EH (cell line): ENCODE measurements at regions not wholly inside any gene's neighbourhood (a gene's known extent, or its start where the extent isn't known, plus 50 kb on each side); places are given as distances from the start of the nearest gene placed in this dataset.

Source experiments
- DNase-seq: peaks from one replicate; pipeline ENCODE4 v3.0.0-alpha.2; 2015; ENCODE audit warnings: low read depth

GRCh38 chr18:68623342-68623741 lies 91.6 kb downstream of the TMX3 start:
- peak; percentile 79 for DNase-seq

DNA sequence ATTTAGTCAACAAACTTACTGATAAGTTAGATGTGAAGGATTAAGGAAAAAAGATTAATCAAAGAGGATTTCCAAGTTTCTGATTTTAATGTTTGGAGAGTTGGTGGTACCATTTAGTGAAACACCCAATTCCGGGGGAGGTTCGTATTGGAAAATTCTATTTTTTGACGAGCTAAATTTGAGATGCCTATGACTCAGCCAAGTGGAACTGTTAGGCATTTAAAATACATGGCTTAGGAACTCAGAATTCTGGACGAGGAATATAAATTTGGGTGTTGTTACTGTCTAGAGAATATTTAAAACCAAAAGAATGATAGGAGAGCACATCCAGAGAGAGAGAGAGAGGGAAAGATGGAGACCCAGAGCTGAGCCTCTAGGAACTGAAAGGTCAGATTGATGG lies 103.6 kb downstream of the TMX3 start:
- DNase-seq, result no peak

DNA sequence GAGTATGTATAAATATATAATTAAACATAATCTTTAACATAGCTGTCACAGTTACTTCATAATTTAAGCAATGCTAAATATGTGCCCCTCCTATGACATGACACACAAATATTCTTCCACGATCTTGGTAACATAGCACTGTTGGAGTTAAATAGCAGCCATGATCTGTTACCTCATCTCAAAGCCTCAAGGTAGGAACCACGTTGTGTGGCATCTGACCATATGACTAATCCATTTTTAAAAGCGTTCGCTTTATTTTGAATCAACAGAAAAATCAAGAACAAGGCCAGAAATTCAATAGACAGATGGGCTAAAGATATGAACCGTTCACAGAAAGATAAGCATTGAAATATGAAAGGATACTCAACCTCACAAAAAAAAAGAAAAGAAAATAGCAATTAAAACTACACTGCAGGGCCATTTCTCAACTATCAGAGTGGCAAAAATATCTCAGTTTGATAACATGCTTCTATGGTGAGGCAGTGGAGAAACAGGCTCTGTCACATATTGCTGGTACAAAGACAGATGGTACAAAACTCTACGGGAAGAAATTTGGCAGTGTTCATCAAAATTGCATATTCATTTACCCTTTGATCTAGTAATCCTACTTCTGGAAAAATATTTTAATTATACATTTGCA lies 105.9 kb downstream of the TMX3 start:
- DNase-seq, result no peak

DNA sequence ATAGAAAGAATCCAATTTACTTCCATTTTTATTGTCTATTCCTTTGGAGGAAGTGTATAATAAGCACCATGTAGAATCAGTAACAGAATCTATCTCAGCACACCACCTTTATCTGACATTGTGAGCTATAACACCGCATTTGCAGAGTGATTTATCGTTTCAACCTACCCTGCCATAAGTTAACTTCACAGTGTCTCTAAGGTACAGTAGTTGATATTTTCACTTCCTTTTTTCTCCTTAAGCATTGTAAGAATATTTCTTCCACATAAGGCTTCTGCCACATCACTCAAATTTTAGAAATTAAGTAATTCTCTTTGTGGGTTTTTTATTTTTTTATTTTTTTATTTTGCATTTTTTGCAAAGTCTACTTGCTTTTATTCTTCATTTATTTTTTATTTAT lies 107.1 kb downstream of the TMX3 start:
- no peak for DNase-seq

DNA sequence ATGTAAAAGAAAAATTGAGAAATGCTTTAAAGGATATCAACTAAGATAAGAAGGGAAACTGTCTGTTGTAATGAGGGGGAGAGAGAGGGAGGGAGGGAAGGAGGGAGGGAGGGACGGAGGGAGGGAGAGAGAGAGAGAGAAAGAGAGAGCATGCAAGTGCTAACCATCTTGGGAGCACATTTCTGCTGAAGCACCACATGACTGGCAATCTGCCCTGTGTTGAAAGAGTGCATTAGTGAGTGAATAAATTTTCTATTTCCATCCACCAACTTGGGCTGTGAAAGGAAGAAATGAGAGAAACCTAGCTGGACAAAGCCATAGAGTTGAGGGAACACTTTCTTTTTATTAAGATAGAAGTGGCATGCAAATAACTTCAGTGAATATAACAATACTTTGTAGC lies 110.7 kb downstream of the TMX3 start:
- peak; percentile 27 for DNase-seq

DNA sequence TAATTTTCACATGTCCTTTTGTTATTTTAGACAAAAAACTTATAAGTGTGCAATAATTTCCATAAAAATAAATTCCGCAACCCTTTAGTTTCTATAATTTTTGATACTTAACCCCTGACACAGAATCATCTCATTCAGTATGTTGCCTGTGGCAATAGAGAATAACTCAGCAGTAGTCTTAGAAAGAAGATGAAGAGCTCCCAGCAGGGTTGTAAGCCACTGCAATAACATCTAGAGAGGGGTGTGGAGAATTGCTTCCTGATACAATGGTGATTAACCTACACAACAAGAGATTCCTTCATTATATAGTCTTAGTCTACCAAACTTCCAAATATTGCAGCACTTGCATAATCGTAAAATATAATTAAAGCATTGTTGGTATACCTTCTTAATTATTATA lies 118.9 kb downstream of the TMX3 start:
- DNase-seq, result no peak

DNA sequence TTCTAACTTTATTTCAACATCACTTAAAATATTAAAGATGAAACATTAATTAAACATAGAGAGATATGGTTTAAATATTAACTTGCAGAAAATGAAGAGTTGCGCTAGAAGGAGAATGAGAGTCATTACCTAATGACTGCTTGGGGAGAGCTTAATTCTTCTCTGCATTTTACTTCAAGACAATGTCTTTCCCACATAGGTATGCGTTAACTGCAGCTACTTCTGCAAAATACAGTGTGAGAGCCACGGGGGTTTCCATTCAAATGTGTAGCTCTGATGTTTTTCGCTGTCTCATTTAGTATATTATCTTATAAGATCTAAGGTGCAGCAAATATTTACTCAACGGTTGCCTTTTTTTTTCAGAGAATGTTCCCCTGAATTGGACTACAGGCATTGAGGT lies 126.7 kb downstream of the TMX3 start:
- DNase-seq, result no peak

DNA sequence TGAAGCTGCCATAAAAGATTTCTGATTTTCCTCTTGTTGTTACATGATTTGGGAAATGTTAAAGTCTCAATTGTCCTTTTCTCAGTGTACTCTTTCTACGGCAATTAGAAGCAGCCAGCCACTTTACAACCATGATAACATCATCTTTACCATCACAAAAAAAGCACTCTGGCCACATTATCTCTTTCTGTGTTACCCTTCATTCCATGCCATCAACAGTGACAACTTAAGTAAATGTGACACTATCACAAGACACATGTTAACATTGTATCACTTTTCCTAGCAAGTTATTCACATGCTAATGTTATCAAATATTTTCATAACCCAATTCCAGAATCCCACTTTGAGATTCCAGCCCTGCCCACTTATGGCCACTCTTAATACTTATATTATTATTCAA lies 131.2 kb downstream of the TMX3 start:
- no peak for DNase-seq

DNA sequence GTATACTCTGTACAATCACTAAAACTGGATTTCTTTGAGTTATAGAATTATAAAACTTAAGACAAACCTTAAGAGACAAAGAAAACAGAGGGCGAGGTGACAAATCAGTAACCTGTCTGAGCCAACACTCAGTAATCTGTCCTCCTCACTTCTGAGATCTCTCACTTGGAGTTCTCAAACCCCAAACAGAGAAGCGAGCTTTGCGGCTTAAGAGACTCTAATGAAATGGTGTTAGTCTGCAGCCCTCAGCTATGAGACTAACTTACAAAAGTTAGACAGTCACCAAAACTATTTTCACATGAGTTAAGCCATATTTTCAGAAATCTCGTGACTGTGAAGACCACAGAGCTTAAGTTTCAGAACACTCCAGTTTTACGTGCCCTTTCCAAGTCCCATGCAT lies 140.6 kb downstream of the TMX3 start:
- DNase-seq, result no peak

DNA sequence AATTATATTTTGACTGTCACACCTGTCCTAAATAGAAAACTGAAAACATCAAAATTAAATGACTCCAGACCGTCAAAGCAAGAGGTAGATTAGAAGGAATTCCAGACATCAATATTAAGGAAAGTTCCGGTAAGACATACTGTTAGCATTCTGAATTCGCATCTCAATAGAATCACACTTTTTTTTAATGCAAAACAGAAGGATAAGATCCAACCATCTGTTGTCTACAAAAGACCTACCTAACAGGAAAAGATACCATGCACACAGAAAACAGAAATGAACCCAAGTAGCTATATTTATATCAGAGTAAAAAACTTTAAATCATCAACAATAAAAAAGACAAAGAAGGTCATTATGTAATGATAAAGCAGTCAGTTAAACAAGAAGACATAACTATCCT lies 145.0 kb downstream of the TMX3 start:
- DNase-seq, result no peak

DNA sequence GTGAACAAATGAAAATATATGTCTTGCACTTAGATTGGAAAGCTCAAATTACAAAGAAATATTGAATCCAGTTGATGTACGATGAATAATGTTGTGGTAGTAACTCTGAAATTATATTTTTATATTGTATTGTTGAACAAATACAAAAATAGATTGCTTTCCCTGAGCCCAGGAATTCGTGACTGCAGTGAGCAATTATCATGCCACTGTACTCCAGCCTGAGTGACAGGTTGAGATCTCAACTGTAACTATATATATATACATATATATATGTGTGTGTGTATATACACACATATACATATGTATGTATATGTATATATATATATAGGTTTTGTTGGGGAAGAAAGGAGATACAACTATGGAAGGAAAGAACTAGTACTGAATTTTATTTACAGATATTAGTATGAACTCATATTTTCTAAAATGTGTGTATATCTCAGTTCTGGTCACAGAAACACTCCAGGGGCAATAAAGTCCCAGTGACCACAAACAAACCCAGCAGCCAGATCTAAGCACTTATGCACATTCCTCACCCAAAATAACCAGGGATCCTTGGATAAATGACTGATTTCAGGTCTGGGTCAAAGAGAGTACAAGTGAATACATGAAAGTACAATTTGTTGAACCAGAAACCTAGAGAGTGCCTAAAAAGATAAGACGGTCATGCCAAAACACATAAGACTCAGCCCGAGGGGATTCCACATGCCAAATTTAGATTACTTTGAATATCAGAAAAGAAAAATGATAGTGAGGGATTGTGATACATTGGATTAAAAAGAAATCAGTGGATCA lies 146.3 kb downstream of the TMX3 start:
- DNase-seq, result peak; percentile 40

GRCh38 chr18:68566991-68567390 lies 147.9 kb downstream of the TMX3 start:
- DNase-seq, result no peak

- DNase-seq, result peak; percentile 6
These were observed 149.9 kb downstream of the TMX3 start for GRCh38 chr18:68564961-68565360.

DNA sequence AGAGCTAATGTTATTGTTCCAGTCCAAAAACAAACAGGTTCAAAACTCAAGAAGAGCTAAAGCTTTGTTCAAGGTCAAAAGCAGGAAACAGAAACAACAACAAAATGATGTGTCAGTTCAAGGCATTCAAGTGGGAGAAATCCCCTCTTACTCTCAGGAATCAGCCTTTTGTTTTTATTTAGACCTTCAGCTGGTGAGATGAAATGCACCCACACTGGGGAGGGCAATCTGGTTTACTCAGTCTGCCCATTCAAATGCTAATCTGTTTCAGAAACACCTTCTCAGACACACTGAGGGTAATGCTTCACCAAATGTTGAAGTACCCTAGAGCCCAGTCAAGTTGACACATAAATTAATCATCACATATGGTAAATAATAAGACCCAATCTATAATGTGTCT lies 150.6 kb downstream of the TMX3 start:
- no peak for DNase-seq

GRCh38 chr18:68560128-68560527 lies 154.8 kb downstream of the TMX3 start:
- no peak for DNase-seq

GRCh38 chr18:68557183-68557582 lies 157.7 kb downstream of the TMX3 start:
- no peak for DNase-seq

GRCh38 chr18:68555879-68556301 lies 159.0 kb downstream of the TMX3 start:
- peak; percentile 32 for DNase-seq

GRCh38 chr18:68548904-68549870 lies 165.7 kb downstream of the TMX3 start:
- peak; percentile 88 for DNase-seq

DNA sequence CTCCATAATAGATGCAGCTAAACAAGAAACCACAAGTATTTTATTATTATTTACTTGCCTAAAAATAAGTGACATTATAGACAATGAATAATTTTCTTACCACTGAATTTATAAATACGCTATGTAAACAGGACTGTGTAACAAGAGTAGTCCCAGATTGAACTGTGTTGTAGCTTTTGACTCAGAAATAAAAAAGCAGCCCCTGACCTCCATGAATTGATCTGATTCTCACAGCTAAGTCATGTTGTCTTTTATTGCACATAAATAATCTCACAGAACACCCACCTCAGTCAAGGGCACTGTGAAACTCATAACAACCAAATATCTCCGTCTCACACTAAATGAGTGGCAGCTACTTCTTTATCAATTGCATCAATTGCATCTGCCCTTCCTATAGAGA lies 171.6 kb downstream of the TMX3 start:
- DNase-seq, result no peak

DNA sequence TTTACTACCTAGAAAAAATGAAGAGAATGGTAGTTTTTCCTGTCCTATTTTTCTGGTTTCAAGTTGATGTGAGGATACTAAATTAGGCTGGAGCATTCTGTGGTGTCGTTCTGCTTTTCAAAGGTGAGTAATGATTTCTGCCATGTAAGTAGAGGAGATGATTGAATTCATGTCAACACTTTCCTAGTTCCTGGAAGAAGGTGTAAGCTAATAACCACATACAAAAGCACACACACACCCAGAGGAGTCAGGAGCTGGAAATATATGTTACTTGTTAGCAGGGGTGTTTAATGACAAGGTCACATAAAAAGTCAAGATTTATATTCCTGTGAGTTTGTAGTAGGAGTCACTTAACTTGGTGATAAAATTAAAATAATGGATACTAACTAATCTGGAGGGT lies 172.1 kb downstream of the TMX3 start:
- DNase-seq, result no peak

DNA sequence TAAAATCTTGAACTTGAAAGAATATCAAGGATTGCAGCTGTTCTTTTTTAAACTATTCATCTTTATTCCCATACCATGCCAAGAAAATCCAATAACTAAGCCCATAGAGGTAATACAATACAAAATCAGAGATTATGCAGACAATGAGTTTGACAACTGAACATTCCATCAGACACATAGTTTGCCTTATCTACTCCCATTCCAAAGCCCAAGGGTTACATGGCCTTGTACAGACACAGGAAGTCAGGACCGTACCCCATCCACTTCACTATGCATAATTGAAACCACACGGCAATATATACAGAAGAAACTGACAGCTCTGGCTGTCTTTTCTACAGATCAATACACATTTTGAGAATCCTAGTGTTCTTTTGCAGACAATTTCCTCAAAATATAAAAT lies 181.3 kb downstream of the TMX3 start:
- peak; percentile 34 for DNase-seq

DNA sequence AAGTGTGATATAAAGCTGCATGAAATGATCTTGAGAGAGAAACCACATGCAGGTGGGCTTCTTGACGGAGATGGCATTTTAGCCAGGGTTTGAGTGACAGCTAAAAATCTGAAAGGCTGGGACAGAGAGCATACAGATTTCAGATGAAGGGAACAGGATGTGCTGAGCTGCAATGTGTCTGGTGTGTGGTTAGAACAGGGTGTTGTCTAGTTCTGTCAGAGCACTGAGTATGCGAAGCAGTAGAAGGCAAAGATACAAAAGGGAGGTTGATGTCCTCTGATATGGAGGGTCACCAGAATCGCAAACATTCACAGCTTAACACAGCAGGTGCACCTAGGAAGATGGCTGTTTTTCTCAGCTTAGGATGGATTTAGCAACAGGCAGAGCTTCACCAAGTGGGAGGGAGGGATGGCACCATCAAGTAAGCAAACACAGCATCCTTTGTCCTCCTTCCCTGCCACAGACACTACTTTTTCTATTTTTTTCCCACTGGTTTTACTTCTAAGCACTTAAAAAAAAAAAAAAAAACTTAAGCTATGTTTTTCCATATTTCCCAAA lies 182.5 kb downstream of the TMX3 start:
- no peak for DNase-seq
